Right lobe of liver (tissue), 4 donors: ENCODE measurements at regions not wholly inside any gene's neighbourhood (a gene's known extent, or its start where the extent isn't known, plus 50 kb on each side); places are given as distances from the start of the nearest gene placed in this dataset.

Experiments
- POLR2A ChIP-seq: fragments of 450-650 bp; IDR thresholded peaks from one replicate; pipeline ENCODE4 v1.6.1; 2017; ENCODE audit warnings: antibody characterized with exemption, mild to moderate bottlenecking
- TF ChIP-seq, protein P1 (sequence below), 4 donors: fragments of 200-600 bp in 3 of 4; fragments of 450-650 bp in 1 of 4; IDR thresholded peaks; one replicate each; pipeline versions ENCODE4 v1.5.1 to v1.8.0; 2016 to 2022; ENCODE audit warnings: antibody characterized with exemption in 4 of 4, mild to moderate bottlenecking in 2 of 4
- donor health status: DM: no; HTN: no; CAD: no.
- donor health status: DM: no; HTN: no; CAD: no.
- donor health status: DM: no; HTN: yes; CAD: no.

DNA sequence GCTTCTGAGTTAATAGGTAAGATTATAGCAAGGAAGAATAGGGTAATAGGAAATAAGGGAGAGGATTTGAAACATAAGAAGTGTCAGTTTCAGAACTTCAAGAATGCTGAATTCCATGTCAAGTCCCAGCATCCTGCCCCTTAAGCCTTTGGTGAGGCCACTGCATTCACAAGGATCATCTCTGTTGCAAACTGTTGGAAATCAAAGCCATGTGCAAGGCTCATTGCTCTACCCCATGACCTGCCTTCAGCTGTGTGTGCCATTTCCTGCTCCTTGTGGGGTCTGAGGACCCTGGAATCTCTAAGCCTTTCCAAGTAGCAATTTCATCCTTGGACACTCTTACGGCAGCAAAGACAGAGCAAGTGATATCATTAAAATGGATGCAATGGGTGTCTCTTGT is 203.0 kb downstream of the CDC5L start:
- TF ChIP-seq POLR2A, result no peak
- TF ChIP-seq, protein P1, sequence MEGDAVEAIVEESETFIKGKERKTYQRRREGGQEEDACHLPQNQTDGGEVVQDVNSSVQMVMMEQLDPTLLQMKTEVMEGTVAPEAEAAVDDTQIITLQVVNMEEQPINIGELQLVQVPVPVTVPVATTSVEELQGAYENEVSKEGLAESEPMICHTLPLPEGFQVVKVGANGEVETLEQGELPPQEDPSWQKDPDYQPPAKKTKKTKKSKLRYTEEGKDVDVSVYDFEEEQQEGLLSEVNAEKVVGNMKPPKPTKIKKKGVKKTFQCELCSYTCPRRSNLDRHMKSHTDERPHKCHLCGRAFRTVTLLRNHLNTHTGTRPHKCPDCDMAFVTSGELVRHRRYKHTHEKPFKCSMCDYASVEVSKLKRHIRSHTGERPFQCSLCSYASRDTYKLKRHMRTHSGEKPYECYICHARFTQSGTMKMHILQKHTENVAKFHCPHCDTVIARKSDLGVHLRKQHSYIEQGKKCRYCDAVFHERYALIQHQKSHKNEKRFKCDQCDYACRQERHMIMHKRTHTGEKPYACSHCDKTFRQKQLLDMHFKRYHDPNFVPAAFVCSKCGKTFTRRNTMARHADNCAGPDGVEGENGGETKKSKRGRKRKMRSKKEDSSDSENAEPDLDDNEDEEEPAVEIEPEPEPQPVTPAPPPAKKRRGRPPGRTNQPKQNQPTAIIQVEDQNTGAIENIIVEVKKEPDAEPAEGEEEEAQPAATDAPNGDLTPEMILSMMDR (IDR thresholded peaks at IDR 0.05), result no peak
